SK-N-SH treated with all-trans-retinoic acid at 6 μM for 48 hours (cell line): ENCODE measurements at regions not wholly inside any gene's neighbourhood (a gene's known extent, or its start where the extent isn't known, plus 50 kb on each side); places are given as distances from the start of the nearest gene placed in this dataset.

Source experiments
- ZFP30 ChIP-seq: fragments of 450-650 bp; formaldehyde crosslinking; IDR thresholded peaks from 2 replicates; pipeline ENCODE4 v1.5.0; 2022; ENCODE audit warnings: mild to moderate bottlenecking, moderate library complexity
- TF ChIP-seq, protein P1 (sequence below): fragments of 250-450 bp; sonication (Bioruptor Pico); IDR thresholded peaks from 2 replicates; pipeline ENCODE4 v1.8.0; 2020; ENCODE audit warnings: mild to moderate bottlenecking, moderate library complexity, borderline replicate concordance

DNA sequence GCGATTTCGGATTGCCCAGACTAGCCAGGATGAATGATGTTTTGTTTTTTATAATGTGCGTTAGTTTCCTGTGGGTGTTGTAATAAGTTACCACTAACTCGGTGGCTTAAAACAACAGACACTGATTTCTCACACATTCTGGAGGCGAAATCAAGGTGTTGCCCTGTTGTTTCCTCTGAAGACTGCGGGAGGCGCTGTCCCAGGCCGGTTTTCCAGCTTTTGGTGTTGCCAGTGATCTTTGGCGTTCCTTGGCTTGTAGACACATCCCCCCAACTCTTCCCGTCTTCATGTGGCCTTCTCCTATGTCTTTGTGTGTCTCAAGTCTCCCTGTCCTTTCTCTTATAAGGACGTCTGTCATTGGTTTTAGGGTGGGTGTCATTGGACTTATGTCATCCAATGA lies 267.7 kb downstream of the AACS start:
- no peak for TF ChIP-seq ZFP30
- TF ChIP-seq, protein P1, sequence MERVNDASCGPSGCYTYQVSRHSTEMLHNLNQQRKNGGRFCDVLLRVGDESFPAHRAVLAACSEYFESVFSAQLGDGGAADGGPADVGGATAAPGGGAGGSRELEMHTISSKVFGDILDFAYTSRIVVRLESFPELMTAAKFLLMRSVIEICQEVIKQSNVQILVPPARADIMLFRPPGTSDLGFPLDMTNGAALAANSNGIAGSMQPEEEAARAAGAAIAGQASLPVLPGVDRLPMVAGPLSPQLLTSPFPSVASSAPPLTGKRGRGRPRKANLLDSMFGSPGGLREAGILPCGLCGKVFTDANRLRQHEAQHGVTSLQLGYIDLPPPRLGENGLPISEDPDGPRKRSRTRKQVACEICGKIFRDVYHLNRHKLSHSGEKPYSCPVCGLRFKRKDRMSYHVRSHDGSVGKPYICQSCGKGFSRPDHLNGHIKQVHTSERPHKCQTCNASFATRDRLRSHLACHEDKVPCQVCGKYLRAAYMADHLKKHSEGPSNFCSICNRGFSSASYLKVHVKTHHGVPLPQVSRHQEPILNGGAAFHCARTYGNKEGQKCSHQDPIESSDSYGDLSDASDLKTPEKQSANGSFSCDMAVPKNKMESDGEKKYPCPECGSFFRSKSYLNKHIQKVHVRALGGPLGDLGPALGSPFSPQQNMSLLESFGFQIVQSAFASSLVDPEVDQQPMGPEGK, result no peak
